ENCODE measurements at regions not wholly inside any gene's neighbourhood (a gene's known extent, or its start where the extent isn't known, plus 50 kb on each side); places are given as distances from the start of the nearest gene placed in this dataset.

DNA sequence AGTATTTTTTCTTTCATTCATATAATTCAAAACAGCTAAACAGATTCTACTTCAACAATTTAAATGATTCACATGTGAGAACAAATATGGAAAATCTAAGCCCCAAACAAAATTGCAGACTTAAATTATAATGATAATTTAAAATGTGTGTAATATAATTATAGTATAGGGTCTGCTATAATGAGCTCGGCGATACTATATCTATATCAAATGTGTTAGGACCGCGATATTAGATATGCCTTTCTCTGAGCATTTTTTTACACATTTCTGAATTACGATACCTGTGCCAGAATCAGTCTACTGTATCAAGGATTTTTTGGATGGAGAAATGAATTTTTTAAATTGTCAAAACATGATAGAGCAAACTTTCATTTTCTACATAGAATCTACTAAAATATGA is 808.8 kb upstream of the POU3F3 start:
- DNase-seq: no peak

DNA sequence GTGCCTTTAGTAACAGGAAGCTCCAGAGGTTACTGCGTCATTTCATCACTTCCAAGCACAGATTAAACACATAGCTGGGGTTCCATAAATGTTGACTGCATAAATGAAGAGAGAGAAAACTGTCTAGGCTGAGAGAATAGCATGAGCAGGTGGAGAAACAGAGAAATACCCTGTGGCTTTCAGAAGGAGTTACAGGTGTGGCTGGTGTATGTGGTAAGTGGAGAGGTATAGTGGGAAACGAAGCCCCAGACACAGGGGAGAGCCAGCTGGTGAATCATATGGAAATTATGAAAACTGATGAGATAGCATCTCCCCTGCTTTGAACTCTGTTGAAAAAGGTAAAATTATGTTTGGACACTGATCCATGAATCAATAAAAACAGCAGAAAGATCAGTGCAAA is 807.4 kb upstream of the POU3F3 start:
- no peak for DNase-seq

DNA sequence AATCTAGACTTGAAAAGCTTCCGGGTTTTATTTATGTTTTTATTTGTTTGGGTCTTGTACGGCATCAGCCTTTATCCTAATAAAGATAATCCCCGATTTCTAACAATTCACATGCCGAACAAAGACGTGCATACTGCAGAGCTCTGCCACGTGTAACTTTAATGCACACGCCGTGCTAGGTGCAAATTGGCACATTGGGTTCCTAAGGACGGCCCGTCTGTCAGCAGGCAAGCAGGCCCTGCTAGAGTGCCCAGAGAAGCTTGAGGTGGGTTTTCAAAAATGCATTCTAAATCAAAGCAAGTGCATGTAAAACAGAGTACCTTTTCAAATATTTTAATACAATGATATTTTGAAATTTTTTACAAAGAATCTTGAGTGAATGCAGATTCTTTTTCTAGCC is 806.4 kb upstream of the POU3F3 start:
- DNase-seq: no peak

DNA sequence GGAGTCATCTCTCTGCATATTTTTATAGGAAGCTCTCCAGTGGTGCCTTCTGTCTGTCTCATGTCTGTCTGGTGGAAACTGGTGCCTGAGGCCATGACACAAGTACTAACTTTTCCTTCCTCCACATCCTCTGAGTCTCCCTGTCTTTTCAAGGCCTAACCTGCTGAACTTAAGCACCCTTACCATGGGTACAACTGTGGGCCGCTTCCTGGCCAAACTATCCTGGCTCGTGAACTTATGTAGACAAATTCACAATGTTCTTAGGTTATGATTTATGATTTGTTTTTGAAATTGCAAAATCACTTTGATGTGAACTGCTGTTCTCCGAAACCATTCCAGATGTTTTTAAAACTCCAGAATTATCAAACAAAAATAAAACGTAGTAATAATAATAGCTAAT is 804.5 kb upstream of the POU3F3 start:
- no peak for DNase-seq

DNA sequence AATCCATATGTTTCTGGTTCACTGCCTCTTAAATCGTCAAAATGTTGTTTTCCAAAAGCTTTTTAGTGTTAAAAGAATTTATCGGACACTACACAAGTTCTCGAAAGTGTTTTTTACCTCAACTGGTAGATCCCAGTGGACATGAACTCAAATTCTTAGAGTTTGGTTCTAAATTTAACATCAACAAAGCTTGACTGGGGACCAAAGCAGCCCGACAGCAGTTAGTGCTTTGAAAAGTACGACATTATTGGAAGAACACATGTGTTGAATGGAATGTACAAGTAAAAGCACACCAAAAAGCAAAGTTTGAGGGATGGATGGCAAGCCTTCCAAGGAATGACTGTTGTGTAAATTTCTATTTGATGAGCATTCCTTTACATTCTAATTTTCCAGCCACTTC is 803.9 kb upstream of the POU3F3 start:
- no peak for DNase-seq

DNA sequence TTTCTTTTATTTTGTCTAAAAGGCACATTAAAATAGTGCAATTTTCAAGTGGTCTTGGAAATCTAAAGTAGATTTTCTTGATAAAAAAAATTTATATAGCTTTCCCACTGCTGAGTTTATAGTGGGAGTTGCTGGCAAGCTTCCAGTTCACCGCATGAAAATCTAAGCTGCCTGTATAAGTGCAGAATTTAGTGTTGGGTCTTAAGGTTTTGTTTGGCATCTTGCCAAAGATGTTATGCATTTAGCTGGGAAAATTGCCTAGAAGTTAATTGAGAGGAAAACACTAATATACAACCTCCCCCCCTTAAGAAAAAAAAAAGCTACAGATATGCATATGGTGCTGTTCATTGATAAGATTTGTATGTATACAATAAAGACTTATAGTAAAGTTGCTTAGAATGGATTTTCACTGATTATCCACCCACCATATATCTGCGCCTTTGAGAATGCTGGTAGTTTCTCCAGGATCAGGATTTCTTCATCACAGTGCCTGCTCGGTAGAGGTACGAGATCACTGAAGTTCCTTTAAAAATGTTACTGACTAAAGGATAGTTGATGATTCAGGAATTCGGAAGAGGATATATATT is 803.2 kb upstream of the POU3F3 start:
- DNase-seq: no peak

DNA sequence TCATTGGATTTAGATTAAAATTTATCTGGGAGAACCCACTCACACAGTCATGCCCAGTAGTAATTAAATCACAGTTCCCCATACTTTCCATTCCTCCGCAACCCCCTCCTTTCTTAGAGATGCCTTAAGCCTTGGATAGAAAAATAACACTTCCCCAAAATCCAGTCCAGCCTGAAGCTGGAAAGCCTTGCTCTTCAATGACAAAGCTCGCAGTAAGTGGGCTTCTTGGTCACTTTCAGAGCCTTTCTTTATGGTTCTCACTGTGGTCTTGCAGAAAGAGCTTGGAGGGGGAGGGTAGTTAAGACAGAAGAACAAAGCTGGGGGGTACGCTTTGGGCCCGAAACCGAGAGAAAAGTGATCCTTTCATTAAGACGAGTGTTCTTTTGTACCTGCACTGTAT is 802.1 kb upstream of the POU3F3 start:
- DNase-seq: no peak

DNA sequence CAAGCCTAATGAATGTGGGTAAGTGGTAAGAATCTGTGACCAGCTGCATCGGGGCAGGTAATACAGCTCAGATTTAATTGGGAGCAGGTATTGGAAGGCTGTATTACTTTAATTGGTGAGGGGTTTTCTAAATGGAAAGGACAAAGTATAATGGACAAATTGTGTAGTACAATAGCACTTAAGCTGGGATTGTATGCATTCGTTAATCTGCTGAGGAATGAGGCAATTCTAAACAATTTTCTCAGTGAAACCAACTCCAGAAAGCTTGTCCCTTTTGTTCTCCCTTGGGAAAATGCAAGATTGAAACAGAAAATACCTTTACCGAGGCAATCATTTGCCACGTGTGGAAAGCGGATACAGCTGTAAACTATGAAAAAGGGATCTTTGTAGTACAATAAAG is 801.6 kb upstream of the POU3F3 start:
- no peak for DNase-seq

DNA sequence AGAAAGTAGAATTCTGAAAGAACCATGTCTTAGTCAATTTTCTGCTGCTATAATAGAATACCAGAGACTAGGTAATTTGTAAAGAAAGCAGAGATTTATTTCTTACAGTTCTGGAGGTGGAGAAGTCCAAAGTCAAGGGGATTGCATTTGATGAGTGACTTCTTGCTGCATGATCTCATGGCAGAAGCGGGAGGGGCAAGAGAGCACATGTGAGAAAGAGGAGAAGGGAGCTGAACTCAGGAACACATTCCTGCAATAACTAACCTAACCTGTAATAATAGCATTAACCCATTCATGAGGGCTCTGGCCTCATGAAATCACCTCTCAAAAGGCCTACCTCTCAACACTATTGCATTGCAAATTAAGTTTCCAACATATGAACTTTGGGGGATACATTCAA is 797.5 kb upstream of the POU3F3 start:
- no peak for DNase-seq

DNA sequence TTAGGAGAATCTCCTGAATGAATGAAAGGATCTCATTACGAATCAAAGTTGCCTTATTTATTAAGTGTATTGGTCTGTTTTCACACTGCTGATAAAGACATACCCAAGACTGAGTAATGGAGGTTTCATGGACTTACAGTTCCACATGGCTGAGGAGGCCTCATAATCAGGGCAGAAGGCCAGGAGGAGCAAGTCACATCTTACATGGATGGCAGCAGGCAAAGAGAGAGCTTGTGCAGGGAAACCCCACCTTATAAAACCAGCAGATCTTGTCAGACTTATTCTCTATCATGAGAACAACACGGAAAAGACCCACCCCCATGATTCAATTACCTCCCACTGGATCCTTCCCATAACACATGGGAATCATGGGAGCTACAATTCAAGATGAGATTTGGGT is 785.2 kb upstream of the POU3F3 start:
- no peak for DNase-seq

DNA sequence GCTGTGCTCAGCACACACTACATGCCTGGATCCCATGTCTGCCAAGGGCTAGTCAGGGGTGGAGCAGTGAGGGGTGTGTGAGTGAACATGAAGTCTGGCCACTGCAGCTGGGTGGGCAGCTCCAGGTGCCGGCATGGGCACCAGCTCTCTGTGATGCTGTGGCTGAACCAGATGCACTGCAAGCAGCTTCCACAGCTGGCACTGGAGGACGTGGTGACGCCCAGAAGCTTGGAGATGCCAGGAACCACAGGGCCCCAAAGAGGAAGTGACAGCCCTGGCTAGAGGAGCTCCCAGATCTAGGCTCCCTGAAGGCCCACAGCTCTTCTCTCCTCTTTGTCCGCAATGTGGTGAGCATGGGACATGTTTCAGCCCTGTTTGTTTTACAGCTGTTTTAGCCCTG is 776.3 kb upstream of the POU3F3 start:
- no peak for DNase-seq

DNA sequence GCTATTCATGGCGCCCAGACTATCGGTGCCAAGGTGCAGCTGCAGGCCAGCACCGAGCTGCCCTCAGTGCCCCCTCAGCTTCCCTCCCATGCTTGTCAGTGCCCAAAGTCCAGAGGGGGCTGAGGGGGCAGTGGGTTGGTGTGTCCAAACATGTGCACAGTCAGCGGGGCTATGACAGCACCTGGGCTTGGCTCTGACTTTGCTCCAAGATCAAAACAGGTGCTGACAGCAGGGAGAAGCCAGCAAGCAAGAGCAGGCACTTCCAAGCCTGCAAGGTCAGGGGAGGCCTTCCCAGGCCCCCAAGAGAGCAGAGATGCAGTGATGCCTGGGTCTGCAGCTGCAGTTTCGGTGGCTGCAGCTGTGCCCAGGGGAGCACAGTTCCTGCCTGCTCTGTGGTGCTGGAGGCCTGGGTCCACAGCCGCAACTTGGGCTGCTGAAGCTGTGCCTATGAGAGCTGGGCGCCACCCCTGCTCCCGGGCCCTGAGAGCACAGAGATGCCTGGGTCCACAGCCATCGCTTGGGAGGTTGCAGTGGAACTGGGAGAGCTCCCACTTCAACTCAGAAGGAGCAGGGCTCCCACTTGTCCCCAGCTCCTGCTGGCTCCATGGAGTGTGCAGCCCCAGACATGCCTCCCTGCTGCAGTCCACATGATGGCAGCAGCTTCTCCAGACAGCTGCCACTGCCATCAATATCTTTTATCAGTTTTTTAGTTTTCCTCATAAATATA is 775.3 kb upstream of the POU3F3 start:
- DNase-seq: no peak

DNA sequence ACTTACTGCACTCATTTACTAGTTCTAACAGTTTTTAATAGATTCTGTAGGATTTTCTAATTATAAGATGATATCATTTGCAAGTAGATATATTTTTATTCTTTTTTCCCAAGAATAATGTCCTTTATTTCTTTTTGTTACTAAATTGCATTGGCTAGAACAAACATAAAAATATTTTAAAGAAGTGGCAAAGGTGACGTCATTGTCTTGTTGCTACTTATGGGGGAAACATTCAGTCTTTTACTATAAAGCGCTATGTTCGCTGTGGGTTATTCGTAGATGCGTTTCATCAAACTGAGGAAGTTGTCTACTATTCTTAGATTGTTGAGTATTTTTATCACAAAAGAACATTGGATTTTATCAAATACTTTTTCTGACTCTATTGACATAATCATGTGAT is 765.2 kb upstream of the POU3F3 start:
- no peak for DNase-seq

DNA sequence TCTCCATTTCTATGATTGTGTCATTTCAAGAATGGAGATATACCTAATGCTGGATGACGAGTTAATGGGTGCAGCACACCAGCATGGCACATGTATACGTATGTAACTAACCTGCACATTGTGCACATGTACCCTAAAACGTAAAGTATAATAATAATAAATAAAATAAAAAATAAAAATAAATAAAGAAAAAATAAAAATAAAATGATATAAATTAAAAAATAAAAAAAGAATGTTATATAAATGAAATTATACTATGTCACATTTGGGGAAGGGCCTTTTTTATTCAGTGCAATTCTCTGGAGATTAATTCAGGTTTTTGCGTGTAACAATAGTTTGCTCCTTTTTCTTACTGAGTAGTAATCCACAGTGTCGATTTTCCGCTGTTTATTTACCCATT is 763.5 kb upstream of the POU3F3 start:
- no peak for DNase-seq

DNA sequence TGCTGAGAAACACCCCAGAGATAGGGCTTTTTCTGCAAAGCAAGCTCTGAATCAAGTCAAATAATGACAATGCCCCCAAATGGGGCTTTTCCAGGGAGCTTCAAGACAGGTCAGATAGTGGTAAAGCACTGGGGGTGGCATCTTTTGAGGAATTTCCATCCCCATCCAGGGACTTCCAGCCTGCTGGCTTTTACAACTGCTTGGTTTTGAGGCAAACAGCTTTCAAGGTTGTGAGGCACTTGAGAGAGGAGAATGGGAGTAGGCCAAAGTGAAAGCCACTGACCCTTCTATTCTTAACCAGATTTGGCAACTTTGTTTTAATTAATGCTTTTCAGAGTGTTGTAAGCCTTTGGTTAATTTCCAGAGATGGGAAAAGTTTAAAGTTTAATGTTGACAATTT is 762.0 kb upstream of the POU3F3 start:
- no peak for DNase-seq

DNA sequence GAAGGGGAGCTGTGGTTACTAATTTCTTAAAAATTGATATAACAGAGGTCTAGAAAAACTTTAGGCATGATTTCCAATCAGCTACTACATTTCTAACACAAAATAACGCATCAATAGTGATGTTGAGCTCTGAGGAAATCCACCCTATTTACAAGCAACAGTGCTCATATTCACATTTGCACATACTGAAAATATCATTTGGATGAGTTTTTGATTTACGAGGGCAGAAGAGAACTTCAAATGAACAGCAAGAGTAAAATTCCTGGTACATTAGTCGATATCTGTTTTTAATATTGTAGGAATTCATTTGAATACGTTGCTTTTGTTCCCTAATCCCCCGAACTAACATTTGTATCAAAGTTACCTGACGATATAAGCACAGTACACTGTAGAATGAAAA is 761.0 kb upstream of the POU3F3 start:
- DNase-seq: no peak

DNA sequence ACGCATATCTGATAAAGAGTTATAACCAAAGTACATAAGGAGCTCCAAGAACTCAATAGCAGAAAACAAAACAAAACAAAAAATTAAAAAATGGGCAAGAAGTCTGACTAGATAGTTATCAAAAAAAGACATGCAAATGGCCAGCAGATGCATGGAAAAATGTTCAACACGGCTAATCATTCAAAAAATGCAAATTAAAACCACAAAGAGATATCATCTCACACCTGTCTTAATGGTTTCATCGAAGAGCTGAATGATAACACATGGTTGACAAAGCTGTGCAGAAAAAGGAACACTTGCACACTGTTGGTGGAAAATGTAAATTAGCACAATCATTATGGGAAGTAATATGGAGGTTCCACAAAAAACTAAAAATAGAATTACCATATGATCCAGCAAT is 751.3 kb upstream of the POU3F3 start:
- no peak for DNase-seq

DNA sequence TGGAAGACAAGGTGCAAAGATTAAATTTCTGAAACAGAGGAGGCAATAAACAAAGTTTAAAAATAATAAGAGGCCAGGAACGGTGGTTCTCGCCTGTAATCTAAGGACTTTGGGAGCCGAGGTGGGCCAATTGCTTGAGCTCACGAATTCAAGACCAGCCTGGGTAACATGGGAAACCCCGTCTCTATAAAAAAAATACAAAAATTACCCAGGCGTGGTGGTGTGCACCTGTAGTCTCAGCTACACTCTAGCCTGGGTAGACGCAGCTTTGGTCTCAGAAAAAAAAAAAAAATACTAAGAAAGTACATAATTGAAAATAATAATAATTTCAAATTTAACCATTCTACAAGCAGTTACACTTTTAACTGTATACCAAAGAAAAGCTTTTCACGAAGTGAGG is 744.6 kb upstream of the POU3F3 start:
- DNase-seq: no peak

DNA sequence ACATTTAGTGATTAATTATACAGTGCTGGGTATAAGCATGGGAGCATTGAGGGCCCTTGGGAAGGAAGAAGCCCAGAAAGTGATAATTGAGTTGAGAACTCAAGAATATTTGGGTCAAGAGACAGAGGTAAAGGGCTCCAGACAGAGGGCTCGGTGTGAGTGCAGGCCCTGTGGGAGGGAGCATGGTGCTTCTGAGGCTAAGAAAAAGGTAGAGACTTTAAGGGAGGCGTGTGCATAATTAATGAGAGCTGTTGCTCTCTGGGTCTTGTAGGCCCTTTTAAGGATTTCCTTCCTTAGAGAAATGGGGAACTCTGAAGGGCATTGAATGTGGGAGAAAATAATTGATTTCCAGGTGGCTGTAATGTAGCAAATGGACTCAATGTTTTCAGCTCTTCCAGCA is 735.0 kb upstream of the POU3F3 start:
- no peak for DNase-seq

DNA sequence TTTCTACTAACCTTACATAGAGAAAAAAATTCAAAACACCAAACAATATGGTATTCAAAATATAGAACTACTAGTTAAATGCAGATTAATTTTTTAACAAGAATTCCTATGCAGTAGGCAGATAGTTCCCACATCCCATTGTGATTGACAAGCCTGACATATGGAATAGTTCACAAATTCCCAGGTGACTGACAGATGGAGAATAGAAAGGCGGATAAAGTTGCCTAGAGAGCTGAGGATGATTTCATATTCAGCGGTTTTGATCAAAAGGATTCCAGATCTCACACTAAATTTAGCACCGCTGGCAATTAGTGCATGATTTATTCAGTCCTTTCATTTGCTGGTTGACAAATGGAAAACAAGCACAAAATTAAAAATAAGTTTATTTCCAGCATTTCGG is 733.7 kb upstream of the POU3F3 start:
- no peak for DNase-seq

DNA sequence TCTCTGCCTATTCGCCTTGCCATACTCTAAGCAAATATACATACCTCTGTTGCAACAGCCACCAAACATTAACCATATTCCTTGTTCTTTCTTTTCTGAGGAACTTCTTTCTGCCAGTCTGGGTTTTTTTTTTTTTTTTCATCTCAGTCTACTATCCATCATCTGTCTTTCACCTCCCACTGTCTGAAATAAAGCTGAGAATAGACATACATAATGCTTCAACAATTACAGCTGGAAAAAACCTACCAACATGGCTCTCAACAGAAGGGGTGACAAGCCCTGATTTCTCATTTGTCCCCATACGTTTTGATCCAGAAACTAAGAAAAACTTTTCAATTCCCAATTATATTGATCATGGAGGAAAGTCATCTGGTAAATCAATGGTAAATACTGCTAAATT is 728.8 kb upstream of the POU3F3 start:
- no peak for DNase-seq

DNA sequence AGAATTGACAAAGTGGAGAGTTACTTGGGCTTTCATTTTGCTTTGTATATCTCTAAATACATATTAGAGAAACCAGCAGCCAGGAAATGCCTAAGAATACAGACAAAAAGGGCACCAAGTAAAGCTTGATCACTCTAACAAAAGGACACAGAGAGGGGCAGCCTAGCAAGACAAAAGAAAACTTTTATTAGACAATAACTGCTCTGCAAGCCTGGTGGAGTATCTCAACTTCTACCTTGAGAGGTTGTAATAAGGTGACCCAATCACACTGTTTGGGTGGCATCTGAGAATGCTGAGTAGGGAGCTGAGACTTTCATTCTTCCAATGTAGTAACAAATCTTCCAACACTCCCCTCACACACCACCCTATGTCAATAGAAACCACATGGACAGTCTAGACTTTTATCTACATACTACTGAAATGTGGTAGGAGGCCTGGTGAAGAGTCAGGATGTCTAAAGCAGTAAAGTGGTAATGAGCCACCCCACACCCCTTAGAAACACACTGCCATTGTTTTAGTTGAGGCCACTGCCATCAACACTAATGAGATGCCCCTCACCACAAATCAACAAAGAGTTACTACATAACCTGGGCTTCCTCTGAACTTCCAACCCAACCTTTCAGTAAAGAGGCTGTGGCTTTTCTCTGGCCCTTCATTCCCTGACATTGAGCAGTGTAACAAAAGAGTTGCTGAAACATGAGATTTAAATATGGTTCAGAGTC is 726.7 kb upstream of the POU3F3 start:
- no peak for DNase-seq

DNA sequence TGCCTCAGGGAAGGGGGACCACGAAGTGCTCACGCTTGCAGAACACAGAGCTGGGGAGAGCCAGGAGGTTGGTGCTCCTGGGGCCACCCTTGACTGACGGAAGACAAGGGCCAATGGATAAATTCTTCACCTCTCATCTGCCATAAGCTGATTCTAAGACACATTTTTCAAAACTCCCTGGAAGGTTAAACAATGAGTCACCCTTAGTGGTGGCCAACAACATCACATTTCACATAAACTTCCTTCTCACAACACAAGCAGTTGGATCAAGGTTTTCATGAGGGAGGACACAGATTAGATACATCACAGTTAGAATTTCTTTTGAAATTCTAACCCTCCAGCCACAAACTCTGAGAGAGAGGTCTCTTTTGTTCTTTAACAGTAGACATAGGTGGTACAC is 713.6 kb upstream of the POU3F3 start:
- no peak for DNase-seq

DNA sequence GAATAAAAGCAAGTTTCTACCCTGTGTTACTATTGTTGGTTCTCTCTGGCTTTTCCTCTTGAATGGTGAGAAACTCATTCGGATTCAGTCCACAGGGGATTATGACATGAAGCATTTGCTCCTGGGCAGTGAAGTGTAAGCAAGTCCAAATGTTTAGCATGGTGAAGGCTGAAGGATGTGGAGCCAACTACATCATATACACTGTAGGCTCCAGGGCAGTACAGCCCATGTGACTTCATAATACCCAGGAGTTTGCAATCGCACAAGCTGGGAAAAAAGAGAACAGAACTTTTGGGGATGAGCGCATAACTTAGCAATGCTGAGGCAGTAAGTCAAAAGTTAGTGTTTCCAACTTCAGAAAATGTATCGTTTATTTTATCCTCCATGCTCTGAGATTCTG is 695.7 kb upstream of the POU3F3 start:
- DNase-seq: no peak

Data from inflammatory macrophage (primary cell).